GM18502 (cell line): ENCODE measurements at regions not wholly inside any gene's neighbourhood (a gene's known extent, or its start where the extent isn't known, plus 50 kb on each side); places are given as distances from the start of the nearest gene placed in this dataset.

Experiments used
- ATAC-seq: cut with Tn5 transposase; IDR thresholded peaks from one replicate; pipeline ENCODE4 v1.9.1; 2021; ENCODE audit warnings: mild to moderate bottlenecking; ENCODE audit not compliant: unreplicated experiment, poor library complexity

DNA sequence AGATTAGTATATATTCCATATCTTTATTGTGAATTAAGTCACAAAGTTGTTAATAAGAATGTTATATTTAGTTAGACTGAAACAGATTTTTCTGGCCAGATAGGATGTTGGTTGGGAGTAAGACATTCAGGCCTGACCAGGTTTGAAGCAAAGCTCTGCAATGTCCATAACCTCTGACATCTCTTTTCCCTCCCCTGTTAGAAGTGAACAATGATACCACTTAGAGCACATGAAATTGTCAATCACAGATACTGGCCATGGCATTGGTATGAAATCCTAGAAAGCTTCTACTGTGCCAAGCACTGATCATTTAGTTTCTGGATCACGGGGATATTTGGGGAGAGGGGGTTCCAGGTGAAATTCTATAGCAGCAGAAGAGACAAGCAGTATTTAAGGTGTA is 1455.1 kb upstream of the CDH9 start:
- no peak for ATAC-seq

DNA sequence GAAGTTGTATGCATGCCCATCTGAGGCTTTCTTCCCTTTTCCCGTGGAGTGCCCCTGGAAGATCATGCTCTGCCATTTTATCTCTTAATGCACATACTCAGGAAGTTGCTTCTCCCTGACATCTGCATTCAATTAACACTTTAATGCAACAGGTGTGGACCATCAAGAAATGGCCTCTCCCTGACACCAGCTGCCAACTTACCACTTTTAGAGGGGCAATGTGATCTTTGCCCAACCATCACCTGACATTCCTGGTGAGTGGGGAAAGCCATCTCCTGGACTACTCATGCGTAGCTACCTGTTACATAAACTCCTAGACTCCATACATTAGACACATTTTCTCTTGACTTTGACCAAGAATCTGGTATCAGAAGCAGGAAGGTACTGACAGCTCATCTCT is 1450.4 kb upstream of the CDH9 start:
- ATAC-seq, result no peak

DNA sequence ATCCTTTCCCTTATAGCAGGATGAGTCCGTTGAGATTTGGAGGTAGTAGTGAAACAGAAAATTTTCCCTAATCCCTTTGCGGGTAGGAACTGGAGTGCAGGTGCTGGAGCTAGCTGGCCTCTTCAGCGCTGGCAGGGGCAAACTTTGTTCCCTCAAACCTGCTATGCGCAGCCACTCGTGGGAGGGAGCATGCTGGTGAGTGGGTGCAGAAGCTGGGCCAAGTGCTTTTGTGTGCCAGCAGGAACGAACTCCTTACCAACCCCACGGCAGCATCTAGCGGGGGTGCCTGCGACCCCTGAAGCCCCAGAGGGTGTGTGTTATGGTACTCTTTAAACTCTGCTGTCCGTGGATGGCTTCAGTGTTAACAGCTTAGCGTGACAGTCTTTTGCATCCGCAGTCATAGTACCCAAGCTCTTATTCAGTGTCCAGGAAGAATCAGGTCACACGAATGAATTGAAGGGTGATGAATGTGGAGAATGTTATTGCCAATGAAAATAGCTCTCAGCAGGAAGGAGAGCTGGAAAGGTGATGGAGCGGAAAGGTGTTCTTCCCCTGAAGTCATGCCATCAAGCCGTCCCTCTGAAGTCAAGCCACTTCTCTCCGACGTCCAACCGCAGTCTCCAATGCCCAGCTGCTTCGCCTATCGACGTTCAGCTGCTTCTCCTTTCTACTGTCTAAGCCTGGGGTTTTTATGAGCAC is 1445.1 kb upstream of the CDH9 start:
- ATAC-seq, result no peak

DNA sequence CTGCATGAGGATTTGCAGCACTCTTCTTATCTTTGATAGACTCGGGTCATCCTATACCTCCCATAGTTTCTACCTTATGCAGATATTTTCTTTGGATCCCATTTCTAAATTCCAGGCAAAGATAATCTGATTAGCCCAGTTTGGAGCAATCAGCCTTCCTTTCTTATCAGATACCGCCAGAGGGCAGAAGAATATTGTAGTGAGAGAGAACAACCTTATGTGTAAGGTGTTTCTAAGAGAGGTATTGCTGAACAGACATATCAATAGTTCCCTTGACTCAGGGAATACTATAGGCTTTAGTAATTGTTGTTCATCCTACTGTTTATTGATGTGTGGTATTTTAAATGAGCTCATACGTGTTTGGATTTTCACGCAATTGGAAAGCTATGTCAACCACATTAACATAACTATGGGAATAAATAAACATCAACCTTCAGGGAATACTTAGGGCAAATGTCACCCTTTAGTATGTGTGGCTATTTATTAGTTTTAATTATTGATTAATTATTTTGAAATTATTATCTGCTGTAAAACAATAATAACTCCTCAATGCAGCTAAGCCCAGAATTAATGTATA is 1435.2 kb upstream of the CDH9 start:
- no peak for ATAC-seq

DNA sequence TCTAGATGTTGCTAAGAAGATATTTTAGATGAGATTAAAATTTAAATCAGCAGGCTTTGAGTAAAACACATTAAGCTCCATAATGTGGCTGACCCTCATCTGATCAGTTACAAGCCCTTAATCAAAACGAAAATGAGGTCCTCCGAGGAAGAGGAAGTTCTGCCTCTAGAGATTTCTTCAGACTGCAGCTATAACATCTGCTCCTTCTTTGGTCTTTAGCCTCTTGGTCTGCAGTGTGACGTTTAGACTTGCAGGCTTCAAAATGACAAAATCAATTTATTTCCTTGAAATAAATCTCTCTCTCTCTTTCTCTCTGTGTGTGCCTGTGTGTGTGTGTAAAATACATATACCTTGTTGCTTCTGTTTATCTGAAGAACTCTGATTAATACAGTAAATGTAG is 1429.8 kb upstream of the CDH9 start:
- no peak for ATAC-seq

DNA sequence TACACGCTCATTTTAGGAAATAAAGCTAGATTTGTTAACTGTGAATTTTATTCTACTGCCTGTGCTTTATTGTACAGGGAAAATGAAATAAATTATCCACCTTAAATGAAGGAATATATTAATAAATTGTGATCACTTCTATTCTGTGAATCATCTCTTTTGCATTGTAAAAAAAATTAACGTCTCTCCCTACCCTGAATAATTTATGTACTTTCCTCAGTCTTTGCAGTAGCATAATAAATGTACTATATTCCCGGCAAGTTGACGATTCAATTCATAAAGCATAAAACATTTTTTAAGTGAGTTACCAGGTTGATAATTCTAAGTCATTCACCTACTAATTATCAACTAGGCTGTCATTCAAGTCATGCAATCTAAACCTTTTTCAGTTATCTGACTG is 1425.3 kb upstream of the CDH9 start:
- no peak for ATAC-seq

DNA sequence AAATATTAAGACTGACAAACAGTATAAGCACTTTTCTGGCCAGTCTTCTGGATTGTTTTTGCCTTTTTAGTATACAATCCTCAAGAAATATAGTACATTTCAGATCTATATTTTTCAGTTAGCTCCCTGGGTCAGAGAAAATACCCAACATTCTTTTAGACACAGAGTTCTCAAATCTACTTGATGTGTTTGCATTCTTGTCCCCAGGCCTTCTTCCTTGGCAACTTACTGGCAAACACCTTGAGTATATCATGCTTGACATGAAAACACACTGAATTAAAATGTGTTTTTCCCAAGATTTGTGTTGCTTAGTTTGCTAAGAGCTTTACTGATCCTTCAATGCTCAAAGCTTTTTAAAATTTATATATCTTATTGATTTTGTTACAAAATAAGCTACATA is 1413.1 kb upstream of the CDH9 start:
- ATAC-seq, result no peak

DNA sequence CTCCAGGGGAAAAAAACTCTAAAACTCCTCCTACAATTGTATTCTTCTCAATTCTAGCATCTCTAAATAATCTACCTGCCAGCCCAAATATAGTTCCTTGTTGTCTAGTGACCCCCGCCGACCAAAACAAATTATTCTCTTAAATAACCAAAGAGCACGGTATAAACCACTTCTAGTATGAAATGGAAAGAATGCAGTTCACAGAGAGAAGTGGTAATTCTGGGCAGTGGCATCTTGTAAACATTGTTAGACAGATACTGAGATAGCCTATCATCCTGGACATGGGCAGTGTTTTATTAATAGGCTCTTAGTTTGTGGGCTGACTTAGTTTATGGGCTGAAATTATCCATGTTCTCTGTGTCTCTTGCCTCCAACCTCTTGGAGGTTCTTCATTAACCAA is 1412.6 kb upstream of the CDH9 start:
- ATAC-seq, result no peak

DNA sequence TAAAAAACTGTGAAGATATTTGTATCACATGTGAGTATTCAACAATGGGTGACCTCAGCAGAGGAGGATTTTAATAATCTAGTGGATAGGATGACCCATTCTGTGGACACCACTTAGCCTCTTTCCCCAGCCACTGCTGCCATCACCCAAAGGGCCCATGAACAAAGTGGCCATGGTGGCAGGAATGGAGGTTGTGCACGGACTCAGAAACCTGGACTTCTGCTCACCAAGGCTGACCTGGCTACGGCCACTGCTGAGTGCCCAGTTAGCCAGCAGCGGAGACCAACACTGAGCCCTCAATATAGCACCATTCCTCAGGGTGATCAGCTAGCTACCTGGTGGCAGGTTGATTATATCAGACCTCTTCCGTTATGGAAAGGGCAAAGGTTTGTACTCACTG is 1410.4 kb upstream of the CDH9 start:
- ATAC-seq, result no peak

DNA sequence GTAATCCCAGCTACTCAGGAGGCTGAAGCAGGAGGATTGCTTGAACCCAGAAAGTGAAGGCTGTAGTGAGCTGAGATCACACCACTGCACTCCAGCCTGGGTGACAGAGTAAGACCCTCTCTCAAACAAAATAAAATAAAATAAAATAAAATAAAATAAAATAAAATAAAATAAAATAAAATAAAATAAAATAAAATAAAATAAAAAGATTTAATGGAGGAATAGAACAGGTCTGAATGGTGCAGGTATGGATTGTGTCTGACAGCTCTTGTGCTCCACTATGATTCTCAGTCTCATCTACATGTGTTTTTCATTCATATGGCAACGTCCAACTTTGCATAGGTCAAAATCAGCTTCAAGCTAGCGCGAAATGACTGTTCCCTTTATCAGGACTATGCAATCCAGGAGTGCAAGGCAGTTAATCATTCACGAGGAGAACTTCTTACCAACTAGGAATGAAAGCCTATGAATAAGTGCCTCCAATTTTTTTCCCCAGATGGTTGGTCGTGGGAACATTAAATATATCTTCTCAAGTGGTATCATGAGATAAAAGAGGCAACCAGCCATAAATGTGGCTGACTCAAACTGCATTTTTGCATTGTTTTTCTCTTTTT is 1392.3 kb upstream of the CDH9 start:
- ATAC-seq, result no peak

DNA sequence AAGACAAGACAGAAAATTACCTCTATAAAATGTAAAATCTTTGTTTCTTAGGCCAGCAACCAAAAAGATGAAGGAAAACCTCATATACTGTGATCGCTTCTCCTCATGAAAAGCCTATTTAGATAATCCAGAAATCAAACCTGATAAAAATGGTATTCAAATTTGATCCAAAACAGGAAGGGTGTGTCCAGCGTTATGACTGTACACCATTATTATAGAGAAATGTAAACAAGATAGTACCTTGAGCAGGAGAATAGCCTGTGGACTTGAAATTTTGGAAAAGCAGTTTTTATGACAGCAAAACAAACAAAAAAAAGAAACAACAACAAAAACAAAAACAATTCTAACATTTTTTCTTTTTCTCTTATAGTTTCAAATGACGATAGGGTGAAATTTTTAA is 1382.8 kb upstream of the CDH9 start:
- ATAC-seq, result no peak

DNA sequence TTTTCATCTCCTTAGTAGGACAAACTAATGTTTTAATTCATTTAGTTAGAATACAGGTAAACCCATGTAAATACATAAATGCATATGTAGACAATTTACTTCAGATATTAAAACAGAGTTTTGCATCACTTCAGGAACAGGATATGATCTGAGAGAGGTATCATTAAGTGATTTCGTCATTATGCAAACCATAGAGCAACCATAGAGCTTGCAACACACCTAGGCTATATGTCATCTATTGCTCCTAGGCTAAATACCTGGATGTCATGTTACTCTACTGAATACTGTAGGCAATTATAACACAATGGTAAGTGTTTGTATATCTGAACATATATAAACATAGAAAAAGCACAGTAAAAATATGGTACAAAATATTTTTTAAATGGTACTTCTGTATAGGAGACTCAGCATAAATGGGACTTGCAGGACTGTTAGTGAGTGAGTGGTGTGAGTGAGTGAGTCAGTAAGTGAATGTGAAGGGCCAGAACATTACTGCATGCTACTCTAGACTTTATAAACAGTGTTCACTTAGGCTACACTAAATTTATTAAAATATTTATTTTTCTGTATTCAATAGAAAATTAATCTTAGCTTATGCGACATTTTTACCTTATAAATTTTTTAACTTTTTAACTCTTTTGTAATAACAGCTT is 1377.5 kb upstream of the CDH9 start:
- no peak for ATAC-seq

DNA sequence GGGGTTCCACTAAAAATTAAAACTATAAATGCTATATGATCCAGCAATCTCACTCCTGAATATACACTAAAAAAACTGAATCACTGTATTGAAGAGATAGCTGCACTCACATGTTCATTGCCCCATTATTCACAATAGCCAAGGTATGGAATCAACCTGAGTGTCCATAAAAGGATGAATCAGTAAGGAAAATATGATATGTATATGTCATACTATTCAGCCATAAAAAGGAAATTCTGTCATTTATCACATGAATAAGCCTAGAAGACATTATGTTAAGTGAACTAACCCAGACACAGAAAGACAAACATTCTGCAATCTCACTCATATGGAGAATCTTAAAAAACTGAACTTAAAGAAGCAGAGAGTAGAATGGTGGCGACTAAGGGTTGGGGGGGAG is 1376.2 kb upstream of the CDH9 start:
- ATAC-seq, result no peak

DNA sequence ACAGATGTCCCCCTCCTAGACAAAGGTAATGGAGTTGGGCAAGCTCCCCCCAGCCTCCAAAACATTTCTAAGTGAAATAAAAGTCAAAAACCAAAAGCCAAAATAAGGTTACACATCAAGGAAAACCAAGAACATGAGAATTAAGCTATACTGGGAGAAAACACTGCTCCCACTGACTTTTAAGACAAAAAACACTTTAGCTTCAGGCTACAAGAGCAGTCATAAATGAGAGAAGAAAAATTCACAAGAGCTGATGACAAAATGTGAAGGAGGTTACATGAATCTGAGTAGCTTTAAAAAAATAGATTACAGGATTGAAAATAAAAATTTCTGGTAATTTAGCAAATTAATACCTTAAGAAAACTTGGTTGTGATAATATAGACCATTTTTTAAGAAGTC is 1370.3 kb upstream of the CDH9 start:
- no peak for ATAC-seq

DNA sequence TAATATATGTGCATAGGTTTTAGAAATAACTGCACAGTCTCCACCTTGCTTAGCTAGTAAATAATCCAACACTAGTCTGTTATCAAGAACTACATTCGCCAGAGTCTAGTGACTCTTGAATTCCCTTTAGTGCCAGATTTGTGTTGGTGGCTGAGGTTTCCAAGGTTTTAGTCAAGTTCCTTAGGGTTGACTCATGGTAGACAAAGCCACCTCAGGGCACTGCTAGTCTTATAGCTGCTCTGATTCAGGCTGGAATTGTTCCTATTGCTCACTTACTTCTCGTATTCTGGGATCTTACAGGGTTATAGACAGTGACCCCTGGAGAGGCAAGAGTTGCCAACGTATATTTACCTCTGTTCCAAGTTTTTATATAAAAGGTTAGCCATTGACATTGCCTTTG is 1369.8 kb upstream of the CDH9 start:
- no peak for ATAC-seq

DNA sequence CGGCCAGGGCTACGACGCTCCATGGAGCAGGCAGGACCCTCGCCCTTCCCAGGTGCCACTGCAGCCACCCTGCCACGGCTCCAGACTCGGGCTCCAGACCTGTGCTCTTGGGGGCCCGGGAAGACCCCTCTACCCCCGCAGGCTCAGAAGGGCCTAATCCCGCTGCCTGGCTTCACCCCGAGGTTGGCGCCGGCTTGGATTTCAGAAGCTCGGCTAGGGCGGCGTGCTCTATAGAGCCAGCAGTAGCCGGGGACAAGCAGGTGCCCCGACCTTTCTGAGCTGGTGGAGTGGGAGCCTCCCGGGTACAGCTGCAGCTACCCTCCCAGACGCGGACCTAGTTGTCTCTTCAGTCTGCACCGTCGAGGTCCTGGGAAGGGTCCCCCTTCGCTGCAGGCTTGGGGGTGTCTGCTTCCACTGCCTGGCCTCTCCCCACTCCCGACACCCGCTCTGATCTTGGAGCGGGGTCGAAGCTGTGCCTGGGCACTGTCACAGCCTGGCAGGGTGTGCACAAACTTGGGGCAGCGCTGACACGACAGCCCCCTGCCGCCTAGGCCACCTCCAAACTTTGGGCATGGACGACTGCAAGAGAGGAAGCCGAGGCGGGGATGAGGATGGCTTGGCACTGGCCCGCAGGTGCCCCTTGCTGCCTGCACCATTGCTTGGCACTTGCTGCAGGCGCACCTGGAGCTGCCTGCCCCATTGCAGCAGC is 1366.1 kb upstream of the CDH9 start:
- no peak for ATAC-seq

DNA sequence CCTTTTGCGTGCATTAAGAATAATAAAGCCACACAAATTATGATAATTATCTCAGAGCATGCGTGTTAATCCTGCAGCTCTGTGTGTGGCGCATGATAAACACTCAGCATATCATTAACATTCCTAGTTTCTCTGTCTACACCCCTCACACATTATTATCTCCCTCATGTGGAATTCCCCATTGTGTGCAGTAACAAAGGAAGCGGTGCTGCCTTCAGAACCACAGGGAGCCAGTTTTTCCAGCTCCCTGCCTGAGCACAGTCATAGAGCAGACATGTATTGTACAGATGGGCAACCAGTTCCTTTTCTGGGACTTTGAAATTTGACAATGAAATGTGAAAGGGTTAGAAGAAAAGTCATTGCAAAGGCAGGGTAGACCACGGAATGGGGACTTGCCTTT is 1365.5 kb upstream of the CDH9 start:
- no peak for ATAC-seq

DNA sequence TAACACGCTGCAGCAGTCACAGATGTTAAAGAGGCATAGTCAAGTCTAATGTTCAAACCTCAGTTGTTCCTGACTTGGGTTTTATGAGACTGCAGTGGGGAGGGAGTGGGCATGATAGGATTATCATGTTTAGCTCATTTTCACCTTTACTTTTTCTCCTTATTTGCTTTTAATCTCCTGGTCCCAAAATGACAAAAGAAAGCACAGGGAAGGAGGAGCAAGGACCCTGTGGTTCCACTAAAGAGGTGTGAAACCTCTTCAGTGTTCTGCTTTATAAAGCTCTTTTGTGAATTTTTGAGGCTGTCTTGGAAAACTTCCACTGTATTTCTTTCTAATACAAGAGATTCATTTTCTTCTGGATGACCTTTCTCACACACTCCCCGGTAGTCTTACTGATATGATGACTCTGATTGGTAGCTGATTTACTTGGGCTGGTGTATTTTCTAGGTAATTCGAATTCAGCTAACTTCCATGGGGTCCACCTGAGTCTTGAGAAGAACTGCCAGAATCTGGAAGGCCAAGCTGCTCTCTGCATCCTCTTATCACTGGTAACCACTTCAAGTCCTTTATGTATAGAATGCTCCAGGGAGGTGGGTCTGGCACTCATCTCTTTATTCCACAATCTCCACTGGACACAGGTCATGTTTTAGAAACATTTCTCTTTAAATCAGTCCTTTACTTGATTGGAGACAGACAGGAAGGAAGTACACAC is 1364.4 kb upstream of the CDH9 start:
- no peak for ATAC-seq

DNA sequence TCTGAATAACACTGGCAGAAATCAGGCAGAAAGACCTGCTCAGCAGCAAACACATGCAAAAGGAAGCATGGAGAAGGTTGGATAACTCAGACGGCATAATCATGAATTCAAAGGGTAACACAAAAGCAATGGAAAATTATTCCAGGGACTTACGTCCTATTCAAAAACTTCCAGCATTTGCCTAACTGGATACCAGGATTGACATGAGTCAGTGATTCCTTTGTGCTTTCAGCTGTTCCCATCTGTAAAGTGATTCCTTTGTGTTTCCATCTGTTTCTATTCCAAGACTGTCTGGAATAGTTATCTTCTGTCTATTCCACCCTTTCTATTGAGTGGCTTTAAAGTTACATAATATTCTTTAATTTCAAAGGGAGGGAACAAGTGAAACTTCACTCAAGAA is 1361.7 kb upstream of the CDH9 start:
- ATAC-seq, result no peak

DNA sequence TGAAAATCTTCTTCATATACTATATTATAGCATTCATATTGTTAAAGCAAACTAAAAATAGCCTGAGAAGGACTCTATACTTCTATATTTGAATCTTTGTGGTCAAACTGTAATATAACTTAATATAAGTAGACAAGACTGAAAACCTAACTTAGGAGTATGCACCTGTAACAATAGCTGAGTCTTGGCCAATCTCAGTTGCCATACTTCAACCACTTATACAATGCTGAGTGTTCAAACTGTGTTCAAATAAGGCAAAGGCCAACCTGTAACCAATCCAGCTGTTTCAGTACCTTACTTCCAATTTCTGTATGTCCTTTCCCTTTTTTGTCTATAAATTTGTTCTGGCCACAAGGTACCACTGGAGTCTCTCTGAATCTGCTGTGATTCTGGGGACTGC is 1360.8 kb upstream of the CDH9 start:
- ATAC-seq, result no peak
